ENCODE measurements at regions not wholly inside any gene's neighbourhood (a gene's known extent, or its start where the extent isn't known, plus 50 kb on each side); places are given as distances from the start of the nearest gene placed in this dataset.

DNA sequence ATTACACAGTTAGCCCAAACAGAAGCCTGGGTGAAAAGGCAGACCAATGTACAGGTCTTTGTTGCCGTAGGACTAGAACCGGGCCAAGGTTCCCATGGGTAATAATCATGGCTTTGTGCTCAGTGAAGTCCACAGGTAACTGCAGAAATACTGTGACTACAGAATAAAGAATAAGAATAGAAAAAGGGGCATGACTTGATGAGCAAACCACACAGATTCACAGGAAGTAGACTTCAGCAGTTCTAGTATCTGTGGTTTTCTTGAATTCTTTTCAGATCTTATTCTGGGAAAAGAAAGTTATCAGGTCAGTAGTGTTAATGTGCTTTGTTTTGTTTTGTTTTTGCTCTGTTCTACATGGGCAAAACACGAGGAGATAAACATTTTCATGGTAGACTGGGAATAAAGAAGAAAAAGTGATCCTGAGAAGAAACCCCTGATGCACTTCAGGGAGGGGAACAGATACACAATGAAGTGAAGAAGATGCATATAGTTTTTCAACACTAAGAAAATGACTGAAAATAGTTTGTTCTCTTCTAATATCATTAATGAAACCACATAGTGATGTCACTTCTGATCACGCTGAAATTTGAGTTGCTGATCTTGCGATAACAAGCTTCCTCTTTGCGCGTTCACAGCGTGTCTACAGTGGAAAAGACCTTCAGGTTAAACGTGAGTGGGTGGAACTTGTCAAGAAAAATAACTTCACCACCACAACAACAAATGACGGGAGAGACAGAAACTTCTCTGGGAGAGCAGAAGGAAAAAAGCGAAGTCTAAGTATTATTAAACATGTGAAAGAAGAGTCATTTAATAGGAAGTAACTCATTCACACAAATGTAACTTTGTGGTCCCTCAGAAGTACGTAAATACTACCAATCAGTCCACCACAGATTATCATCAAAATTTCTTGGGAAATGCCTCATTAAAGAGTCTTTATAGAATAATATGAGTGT, 315.8 kb upstream of the SATB1 start:
- no peak for TF ChIP-seq CTCF (conservative IDR thresholded peaks at IDR 0.05)
- no peak overlapping the region for H3K27ac ChIP-seq

DNA sequence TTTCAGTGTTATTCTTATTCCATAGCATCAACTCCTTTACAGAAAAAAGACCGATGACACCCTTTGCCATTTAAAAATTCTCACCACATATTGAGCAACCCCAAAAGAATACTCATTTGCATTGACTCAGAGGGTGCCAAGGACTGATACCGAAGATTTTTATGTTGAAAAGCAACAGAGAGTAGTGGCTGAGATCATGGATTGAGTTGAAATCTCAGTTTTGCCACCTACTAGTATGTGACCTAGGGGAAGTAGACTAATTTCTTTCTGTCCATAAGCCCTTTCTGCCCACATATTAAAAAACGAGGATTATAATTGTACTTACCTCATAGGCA, 313.9 kb upstream of the SATB1 start:
- no peak for TF ChIP-seq CTCF (conservative IDR thresholded peaks at IDR 0.05)

GRCh38 chr3:18738393-18739098, 313.4 kb upstream of the SATB1 start:
- no peak overlapping the region for H3K27ac ChIP-seq
- TF ChIP-seq CTCF (conservative IDR thresholded peaks at IDR 0.05) = no peak

More for the DNA sequence above, 313.9 kb upstream of the SATB1 start:
- no peak overlapping the region for H3K27ac ChIP-seq

GRCh38 chr3:18735005-18735404, 309.9 kb upstream of the SATB1 start:
- H3K27ac ChIP-seq = no peak overlapping the region
- no peak for TF ChIP-seq CTCF (conservative IDR thresholded peaks at IDR 0.05)

DNA sequence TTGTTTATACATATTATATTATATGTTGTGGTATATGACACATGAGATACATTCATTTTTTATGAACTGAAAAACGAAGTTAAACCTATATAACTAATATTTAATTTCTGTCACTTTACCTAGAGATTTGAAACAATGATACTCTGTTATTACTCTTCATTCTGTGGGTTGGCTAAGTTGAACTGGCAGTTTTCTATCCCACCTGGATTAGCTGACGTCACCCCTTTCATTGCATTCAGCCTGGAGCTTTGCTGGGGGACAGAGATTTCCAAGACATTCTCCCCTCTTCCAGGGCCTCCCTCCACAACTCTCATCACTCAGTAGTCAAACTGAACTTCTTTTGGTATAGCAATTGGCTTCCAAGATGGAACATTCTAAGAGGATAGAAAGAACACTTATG, 309.2 kb upstream of the SATB1 start:
- no peak overlapping the region for H3K27ac ChIP-seq
- no peak for TF ChIP-seq CTCF (conservative IDR thresholded peaks at IDR 0.05)

DNA sequence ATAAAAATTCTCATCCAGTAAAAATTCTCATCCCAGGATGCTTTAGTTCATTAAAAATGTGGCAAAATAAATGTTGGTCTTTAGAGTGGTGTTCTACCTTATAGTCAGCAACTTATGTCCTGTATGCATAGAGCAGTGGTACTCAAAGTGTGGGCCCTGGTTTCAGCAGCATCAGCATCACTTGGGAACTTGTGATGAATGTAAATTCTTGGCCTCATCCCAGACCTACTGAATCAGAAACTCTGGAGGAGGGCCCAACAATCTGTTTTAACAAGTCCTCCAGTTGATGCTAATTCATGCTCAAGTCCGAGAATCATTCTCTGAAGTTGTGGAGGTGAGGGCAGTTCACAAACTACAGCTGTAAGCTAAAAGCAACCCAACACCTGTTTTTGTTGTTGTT, 307.3 kb upstream of the SATB1 start:
- no peak overlapping the region for H3K27ac ChIP-seq
- TF ChIP-seq CTCF (conservative IDR thresholded peaks at IDR 0.05) = no peak

GRCh38 chr3:18730491-18730890, 305.4 kb upstream of the SATB1 start:
- no peak overlapping the region for H3K27ac ChIP-seq
- no peak for TF ChIP-seq CTCF (conservative IDR thresholded peaks at IDR 0.05)

Data from VCaP (cell line).